HG02610 (cell line): ENCODE measurements at regions not wholly inside any gene's neighbourhood (a gene's known extent, or its start where the extent isn't known, plus 50 kb on each side); places are given as distances from the start of the nearest gene placed in this dataset.

Experiments
- ATAC-seq: cut with Tn5 transposase; IDR thresholded peaks from one replicate; pipeline ENCODE4 v1.9.1; 2021; ENCODE audit warnings: mild to moderate bottlenecking, moderate library complexity; ENCODE audit not compliant: unreplicated experiment

DNA sequence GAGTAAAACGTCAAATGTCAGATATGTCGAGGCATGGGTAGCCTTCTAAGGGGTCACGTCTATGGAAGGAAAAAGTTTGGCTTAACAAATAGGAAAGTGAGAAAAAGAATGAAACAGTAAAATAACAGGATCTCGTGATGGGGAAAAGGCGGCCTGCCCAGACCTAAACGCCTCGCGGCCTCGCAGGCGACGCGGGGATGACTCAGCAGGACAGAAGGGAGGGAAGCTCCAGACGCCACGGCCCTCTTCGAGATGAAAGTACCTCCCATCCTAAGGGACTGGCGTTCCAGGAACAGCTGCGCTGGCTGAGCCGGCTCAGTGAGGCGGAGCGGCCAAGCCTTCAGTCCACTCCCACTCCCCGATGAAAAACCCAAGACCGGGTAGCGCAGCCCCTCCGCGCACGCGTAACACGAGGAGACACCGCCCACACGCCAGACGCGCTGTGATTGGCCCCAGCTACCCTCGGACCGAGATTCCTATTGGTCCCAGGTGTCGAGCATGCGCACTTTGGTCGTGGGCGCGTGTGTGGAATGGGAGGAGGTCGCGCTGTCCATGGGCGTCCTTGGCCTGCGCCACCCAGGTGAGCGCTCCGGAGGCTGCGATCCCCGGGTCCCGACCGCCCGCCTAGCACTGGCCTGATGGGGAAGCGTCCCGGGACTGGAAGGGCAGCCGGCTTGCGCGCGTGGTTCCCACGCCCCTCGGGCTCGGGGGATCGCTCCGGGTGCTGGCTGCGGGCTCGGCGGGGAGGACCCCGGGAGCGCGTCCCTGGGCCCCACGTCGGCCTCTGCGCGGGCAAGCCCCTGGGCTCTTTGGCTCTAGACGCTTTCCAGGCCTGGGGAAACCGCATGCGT, 588.5 kb downstream of the MTRR start:
- peak; percentile 94 for ATAC-seq

DNA sequence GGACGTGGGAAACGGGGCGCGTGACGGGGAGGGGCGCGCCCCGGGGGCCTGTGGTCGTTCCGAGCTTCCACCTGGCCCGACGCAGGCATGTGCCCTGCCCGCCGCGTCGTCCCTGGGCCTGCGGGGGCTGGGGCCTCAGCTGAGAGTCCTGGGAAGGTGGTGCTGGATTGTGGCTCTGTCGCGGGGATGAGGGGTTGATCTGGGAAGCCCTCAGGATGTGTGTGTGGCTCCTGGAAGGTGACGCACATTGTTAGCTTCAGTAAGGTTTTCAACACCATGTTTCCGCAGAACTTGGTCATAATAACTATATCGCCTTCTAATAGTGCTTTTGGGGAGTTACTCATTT, 589.1 kb downstream of the MTRR start:
- peak; percentile 15 for ATAC-seq

GRCh38 chr5:8461543-8461942, 592.6 kb downstream of the MTRR start:
- no peak for ATAC-seq

DNA sequence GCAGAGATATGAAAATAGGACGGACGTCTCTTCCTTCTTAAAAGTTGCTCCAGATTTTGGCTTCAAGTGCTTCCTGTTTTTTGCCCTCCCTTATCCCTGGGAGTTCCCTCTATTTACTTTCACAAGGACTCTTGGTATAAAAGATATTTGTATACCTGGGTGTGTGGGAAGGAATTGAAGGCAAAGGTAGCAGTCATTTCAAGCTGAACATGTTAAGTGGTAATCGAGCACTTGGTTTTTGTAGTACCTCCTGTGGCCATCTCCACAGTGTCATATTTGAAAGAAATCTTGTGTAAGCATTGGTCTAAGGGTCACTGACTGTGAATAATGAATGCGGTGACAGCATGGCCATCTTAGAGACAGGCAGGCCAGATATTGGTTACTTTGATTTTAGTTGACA, 593.6 kb downstream of the MTRR start:
- ATAC-seq, result no peak

- no peak for ATAC-seq
Measured at GRCh38 chr5:8470489-8470888, 601.5 kb downstream of the MTRR start.

DNA sequence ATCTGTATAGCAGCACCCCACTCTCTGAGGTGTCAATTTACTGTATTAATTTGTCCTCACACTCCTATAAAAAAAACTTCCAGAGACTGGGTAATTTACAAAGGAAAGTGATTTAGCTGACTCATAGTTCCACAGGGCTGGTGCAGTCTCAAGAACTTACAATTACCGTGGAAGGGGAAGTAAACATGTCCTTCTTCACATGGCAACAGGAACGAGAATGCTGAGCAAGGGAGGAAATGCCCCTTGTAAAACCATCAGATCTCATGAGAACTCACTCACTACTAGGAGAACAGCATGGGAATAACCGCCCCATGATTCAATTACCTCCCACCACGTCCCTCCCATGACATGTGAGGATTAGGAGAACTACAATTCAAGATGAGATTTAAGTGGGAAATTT, 602.6 kb downstream of the MTRR start:
- no peak for ATAC-seq

DNA sequence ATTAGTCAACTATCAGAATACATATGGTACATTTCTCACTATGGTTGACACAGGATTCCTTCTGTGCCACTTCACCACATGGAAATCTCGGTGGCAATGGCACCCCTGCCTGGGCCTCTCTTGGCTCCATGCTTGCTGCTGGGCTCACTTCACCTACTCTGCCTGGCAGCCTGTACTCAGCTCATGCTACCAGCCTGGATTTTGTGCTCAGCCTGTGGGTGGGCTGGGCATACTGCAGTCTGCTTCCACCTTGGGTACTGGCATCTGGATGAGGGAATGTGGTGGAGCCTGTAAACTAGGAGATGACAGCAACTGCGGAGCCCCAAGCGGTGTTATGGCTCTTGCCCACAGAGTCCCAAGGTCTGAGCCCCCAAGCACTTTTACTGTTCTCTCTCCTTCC, 604.1 kb downstream of the MTRR start:
- no peak for ATAC-seq

GRCh38 chr5:8473827-8474568, 605.0 kb downstream of the MTRR start:
- ATAC-seq, result no peak

DNA sequence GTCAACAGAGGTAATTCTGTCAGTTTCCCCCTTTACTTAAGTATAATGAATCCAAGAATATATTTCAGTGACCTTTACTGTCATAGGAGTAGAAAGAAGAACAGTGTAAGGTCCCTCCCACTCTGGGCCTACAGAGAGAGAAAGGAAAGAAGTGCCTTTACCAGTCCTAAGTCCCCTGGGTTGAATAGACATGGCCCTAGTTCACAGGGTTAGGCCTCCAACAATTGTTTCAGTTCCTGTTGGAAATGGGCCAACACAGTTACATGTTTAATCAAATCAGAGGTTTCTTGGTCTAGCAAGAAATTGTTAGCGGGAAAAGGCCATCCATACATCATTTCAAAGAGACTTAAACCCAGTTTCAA, 605.6 kb downstream of the MTRR start:
- ATAC-seq, result no peak

GRCh38 chr5:8478326-8478725, 609.4 kb downstream of the MTRR start:
- no peak for ATAC-seq

- no peak for ATAC-seq
Measured at GRCh38 chr5:8481007-8481406, 612.1 kb downstream of the MTRR start.

GRCh38 chr5:8491254-8491653, 622.3 kb downstream of the MTRR start:
- no peak for ATAC-seq

DNA sequence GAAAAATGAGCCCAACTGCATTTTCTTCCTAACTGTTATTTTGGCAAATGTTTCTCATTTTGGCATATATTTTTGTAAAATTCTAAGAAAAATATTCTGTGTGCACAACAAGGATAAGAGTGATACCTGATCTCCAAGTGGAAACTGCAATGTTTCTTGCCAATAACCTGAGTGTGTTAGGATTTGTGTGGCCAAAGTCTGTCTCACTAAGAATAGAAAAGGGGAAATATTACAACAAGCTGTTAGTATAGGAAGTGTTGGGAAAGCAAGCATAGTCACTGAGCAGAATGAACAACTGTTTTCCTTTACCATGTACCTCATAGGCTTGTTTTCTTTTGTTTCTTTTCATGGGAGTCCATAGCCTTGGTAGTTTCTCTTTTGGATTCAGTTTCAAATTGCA, 624.2 kb downstream of the MTRR start:
- no peak for ATAC-seq

DNA sequence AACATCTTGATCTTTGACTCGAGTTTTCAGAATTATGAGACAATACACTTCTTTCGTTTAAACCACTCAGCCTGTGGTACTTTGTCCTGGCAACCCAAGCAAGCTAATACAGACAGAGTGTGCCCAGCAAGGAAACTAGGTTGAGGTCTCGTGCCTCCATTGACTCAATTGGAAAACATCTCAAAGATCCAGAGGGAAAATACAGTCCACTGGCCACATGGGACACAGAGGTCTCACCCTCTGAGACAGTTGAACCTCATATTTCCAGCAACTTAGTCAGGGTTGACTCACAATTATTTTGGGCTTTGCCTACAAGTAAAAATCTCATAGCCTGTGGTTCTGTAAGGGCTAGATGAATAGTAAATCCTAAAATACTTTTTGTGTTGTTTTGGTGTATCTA, 631.5 kb downstream of the MTRR start:
- no peak for ATAC-seq

DNA sequence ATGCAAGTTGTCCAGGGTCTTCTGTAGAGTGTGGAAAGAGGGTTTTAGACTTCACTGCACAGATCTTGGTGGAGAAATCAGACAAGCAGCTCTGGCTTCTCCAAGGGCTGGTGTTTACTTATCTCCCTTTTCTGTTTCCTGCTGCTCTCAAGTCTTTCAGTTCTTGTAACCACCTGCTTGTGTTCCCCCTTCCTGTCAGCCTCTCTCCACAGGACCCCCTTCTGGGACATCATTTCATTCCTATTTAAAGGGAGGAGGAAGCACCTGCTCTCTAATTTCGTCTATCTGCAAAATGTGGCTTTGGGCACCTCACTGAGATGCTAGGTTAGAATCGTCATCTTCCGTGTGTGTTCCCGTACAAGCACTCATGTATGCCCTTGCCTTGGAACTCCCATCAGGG, 636.2 kb downstream of the MTRR start:
- no peak for ATAC-seq

- no peak for ATAC-seq
Measured at GRCh38 chr5:8508231-8508630, 639.3 kb downstream of the MTRR start.

DNA sequence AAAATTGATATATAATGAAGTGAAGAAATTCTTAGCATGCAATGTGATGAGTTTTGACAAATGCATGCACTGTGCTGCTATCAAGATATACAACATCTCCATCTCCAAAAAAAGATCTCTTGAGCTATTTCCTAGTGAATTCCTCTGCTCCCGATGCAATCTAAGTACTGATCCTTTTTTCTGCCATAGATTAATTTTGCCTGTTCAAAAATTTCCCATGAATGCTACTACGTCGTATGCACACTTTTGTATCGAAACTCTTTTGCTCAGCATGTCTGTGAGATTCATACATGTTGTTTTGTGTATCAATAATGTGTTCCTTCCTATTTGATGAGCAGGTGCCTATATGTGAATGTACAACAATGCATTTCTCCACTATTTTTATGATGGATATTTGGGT, 647.4 kb downstream of the MTRR start:
- ATAC-seq, result no peak

GRCh38 chr5:8517456-8517855, 648.5 kb downstream of the MTRR start:
- ATAC-seq, result no peak

DNA sequence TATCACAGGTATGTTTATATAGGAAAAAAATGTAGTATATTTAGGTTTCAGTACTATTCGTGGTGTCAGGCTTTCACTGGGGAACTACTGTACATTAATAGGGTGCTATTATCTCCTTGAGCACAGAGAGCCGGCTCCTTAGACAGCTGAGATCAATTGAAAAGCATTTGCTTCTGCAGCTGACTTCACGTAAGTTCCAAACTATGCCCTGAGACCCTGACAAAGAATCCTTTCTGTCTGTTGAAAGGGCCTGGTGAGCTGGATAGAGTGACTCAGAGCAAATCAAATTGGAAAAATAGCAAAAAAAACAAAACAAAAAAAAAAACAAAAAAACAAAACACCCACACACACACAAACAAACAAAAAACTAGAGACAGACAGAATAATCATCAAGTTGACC, 652.0 kb downstream of the MTRR start:
- ATAC-seq, result no peak

GRCh38 chr5:8521991-8522390, 653.0 kb downstream of the MTRR start:
- ATAC-seq, result no peak

DNA sequence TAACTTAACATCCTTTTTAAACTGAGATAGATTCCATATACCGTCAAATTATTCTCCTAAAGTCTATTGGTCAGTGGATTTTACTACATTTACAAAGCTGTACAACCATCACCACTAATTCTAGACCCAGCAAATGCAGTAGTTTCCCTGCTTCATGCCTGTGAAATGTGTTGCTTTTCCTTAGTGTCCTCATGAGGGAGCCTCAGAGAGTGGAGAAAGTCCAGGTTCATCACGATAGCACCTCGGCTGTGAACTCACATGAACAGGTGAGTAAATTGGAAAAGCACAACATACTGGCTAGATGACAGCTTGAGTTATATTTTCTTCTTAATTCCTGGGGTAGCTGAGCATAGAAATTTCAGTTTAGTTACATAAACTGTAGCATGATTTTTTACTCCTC, 653.7 kb downstream of the MTRR start:
- ATAC-seq, result no peak

GRCh38 chr5:8523501-8523900, 654.6 kb downstream of the MTRR start:
- no peak for ATAC-seq

DNA sequence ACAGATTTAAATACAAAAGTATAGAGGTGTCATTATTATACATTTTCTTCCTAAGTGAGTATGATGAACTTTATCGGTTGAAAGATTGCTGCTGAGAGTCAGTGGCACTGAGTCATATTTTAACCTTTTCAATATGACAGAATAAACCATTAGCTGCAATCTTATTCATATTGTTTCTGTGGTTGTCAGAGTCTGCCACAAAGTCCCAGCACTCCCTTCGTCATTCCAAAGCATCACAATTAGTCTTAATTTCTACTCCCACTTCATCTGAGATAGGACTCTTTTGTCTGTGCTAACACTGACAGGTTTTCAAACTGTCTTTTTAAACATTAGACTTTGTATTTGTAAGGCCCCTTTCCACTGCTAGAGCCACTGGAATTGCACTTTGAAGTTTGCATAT, 656.9 kb downstream of the MTRR start:
- ATAC-seq, result no peak
